ENCODE measurements at regions not wholly inside any gene's neighbourhood (a gene's known extent, or its start where the extent isn't known, plus 50 kb on each side); places are given as distances from the start of the nearest gene placed in this dataset.
"Not testable (repeated sequence)": the region's sequence is repeated elsewhere in the genome, so short reads cannot be mapped to it uniquely, and the experiment has no call there.

DNA sequence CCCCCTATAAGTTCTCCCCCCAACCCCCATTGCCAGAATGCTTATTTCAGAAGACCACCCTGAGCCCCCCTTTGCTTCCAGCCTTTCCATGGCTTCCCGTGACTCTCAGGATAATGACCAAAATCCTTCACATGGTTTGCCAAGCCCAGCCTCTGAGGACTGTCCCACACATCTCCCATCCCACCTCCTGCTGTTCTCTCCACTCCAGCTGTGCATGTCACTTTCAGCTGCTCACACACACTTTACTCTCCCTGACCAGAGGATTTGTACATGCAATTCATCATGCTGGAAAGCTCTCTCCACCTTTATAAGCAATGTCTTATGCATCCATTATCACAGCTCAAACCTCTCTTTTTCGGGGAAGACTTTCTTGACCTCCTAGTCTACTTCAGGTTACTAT, 164.2 kb downstream of the PRL start:
- Histone ChIP-seq H3K4me3 (no peak overlapping the region), H3K36me3 (no peaks in the 10 kb centered on the region), H3K4me1 (no peaks in the 10 kb centered on the region), H3K27me3 (no peaks in the 10 kb centered on the region), H3K9me3 (no peaks in the 10 kb centered on the region), H3K27ac (no peak overlapping the region)
- 54% methylated on average over 2 of the region's 2 CpGs for WGBS
- DNase-seq (ENCODE audit: low spot score in 2 of 2), result no peak
- TF ChIP-seq EP300 (IDR thresholded peaks at IDR 0.05) (no peak), POLR2AphosphoS5 (IDR thresholded peaks at IDR 0.05) (no peak), POLR2A (IDR thresholded peaks at IDR 0.05) (no peak)
- TF ChIP-seq, protein P1, sequence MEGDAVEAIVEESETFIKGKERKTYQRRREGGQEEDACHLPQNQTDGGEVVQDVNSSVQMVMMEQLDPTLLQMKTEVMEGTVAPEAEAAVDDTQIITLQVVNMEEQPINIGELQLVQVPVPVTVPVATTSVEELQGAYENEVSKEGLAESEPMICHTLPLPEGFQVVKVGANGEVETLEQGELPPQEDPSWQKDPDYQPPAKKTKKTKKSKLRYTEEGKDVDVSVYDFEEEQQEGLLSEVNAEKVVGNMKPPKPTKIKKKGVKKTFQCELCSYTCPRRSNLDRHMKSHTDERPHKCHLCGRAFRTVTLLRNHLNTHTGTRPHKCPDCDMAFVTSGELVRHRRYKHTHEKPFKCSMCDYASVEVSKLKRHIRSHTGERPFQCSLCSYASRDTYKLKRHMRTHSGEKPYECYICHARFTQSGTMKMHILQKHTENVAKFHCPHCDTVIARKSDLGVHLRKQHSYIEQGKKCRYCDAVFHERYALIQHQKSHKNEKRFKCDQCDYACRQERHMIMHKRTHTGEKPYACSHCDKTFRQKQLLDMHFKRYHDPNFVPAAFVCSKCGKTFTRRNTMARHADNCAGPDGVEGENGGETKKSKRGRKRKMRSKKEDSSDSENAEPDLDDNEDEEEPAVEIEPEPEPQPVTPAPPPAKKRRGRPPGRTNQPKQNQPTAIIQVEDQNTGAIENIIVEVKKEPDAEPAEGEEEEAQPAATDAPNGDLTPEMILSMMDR (IDR thresholded peaks at IDR 0.05), result no peak

DNA sequence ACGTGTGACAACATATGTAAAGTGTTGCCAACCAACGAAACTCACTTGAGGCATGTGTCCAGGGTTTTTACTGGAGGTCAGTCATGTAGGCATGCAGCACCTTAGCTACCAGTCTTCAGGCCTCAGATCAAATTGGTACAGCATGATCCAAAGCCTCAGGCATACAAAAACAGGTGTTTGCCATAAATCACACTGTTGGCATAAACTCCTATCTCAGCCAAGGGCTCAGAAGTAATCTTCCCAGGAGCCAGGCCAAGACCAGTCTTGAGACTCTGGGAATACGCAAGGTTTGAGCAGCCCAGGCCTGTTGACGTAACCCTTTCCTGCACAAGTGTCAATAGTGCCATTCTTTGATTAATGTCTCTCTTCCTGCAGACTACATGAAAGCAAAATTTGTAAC, 163.5 kb downstream of the PRL start:
- Histone ChIP-seq H3K36me3 (no peaks in the 10 kb centered on the region), H3K4me3 (no peak overlapping the region), H3K27me3 (no peaks in the 10 kb centered on the region), H3K9me3 (no peaks in the 10 kb centered on the region), H3K4me1 (no peaks in the 10 kb centered on the region), H3K27ac (no peak overlapping the region)
- no peak for DNase-seq (ENCODE audit: low spot score in 2 of 2)
- WGBS, result 36% methylated on average over 4 of the region's 4 CpGs
- TF ChIP-seq EP300 (IDR thresholded peaks at IDR 0.05), result no peak

DNA sequence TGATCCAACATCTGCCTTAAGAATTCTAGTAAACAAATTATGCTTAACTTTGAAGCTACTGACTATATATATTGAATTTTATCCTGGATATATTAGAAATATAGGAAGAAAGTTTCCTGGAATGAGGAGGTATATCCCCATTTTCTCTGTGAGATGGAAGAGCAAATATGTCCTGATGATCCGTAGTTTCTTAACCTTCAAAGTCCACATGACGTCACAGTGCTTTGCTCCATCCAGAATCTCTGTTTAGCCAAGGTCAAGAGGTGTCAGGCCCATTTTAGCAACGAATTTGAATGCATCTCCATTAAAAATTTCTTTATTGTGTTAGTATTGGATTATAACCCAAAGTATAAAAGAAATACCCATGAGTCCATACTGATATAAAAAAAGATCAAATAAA, 162.5 kb downstream of the PRL start:
- 94% methylated on average over 3 of the region's 3 CpGs for WGBS
- H3K27ac ChIP-seq, result no peak overlapping the region

DNA sequence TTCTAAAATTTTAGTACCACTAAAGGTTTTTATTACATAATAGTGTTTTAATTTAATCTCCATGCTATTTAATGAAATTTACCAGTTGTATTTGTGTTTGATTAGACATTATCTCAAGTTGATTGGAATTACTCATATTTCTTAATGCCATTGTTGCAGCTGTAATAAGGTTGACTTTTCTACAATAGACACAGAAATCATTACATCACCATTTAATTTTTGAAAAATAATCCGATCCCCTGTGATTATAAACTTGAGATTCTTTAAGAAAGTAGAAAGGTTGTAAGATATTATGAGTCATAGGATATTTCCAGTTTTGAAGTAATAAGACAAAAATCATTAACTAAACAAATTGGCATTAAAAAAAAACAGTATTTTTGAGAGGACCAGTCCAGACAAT, 161.4 kb downstream of the PRL start:
- TF ChIP-seq EP300 (IDR thresholded peaks at IDR 0.05) (no peak), POLR2A (IDR thresholded peaks at IDR 0.05) (no peak), POLR2AphosphoS5 (IDR thresholded peaks at IDR 0.05) (no peak)
- TF ChIP-seq, protein P1 (IDR thresholded peaks at IDR 0.05), result no peak
- H3K9me3 ChIP-seq, result no peaks in the 10 kb centered on the region
- no peaks in the 10 kb centered on the region for H3K4me1 ChIP-seq
- no peak for DNase-seq (ENCODE audit: low spot score in 2 of 2)
- H3K36me3 ChIP-seq, result no peaks in the 10 kb centered on the region
- H3K27me3 ChIP-seq, result no peaks in the 10 kb centered on the region
- H3K4me3 ChIP-seq, result no peak overlapping the region
- H3K27ac ChIP-seq, result no peak overlapping the region
- WGBS, result 91% methylated on average over 1 of the region's 1 CpG

More for the DNA sequence above, 162.5 kb downstream of the PRL start:
- no peak for TF ChIP-seq EP300 (IDR thresholded peaks at IDR 0.05)
- TF ChIP-seq, protein P1 (IDR thresholded peaks at IDR 0.05), result no peak
- no peak for TF ChIP-seq POLR2A (IDR thresholded peaks at IDR 0.05)
- TF ChIP-seq POLR2AphosphoS5 (IDR thresholded peaks at IDR 0.05), result no peak
- no peak for DNase-seq (ENCODE audit: low spot score in 2 of 2)
- Histone ChIP-seq H3K4me3 (no peak overlapping the region), H3K27me3 (no peaks in the 10 kb centered on the region), H3K4me1 (no peaks in the 10 kb centered on the region), H3K36me3 (no peaks in the 10 kb centered on the region), H3K9me3 (no peaks in the 10 kb centered on the region)

DNA sequence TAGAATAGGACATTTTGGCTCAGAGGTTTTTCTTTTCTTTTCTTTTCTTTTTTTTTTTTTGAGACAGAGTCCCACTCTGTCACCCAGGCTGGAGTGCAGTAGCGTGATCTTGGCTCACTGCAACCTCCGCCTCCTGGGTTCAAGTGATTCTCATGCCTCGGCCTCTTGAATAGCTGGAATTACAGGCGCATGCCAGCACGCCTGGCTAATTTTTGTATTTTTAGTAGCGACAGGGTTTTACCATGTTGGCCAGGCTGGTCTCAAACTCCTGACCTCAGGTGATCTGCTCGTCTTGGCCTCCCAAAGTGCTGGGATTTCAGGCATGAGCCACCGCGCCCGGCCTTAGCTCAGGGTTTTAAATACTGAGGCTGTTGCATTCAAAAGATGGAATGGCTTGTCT, 156.1 kb downstream of the PRL start:
- not testable (repeated sequence) for DNase-seq (ENCODE audit: low spot score in 2 of 2); H3K27me3 ChIP-seq; H3K4me3 ChIP-seq; H3K27ac ChIP-seq; H3K4me1 ChIP-seq; H3K36me3 ChIP-seq; H3K9me3 ChIP-seq
- WGBS, result 95% methylated on average over 10 of the region's 10 CpGs

DNA sequence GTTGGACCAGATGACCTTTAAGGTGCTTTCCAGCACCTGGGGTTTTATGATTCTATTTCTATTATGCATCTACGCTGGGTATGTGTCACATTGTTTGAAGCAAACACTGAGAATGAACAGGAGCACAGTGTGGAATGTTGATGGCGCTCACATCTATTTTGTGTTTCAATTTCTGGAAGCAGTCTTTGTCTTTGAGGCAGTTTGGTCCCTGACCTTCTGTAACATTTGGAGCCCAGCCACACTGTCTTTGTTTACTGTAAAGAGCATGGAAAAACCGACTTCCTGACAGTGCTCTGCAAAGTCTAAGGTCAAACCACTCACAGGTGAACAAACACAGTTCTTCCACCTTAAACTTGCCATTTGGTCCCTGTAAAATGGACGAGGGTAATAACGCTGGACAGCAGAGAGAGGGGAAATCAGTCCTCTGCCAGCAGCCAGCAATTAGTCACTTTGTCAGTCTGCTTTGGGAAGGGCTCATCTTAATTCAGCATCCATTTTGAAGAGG, 155.5 kb downstream of the PRL start:
- Histone ChIP-seq H3K36me3 (no peaks in the 10 kb centered on the region), H3K9me3 (no peaks in the 10 kb centered on the region), H3K4me3 (no peak overlapping the region), H3K27ac (no peak overlapping the region), H3K4me1 (peaks cover 10% of the 10 kb centered on the region), H3K27me3 (no peaks in the 10 kb centered on the region)
- WGBS, result 76% methylated on average over 5 of the region's 5 CpGs
- TF ChIP-seq EP300 (IDR thresholded peaks at IDR 0.05), result no peak
- TF ChIP-seq, protein P1 (IDR thresholded peaks at IDR 0.05), result no peak
- no peak for TF ChIP-seq POLR2A (IDR thresholded peaks at IDR 0.05)
- no peak for TF ChIP-seq POLR2AphosphoS5 (IDR thresholded peaks at IDR 0.05)
- no peak for DNase-seq (ENCODE audit: low spot score in 2 of 2)

Measured in suprapubic skin (tissue), 4 donors.